ENCODE measurements at regions not wholly inside any gene's neighbourhood (a gene's known extent, or its start where the extent isn't known, plus 50 kb on each side); places are given as distances from the start of the nearest gene placed in this dataset.

DNA sequence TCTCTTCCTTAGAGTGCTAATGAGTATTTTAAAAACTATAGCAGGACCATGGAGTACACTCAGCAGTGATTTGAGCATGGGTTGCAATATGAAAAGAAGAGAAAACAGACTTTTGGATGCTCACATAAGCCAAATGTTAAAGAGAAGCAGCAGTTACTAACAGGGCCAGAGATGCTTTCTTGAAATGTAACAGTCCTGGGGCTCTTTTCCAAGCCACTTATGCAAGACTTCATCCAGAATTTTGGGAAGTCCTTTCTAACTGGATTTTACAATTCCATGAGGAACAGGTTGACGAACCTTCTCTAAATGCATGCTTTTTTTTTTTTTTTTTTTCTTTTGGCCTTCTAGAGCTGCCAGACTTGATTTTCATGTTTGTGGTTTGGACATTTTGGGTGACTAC, 282.0 kb downstream of the SEC23IP start:
- in situ Hi-C loops (cut with HindIII; ENCODE audit: low pct_unique_long_range_greater_than_20kb, low sequenced_read_pairs) (no loop called here), intact Hi-C loops (cut with micrococcal nuclease; ENCODE audit: unreplicated experiment) (no loop called here)
- Histone ChIP-seq H3K27me3 (ENCODE audit: control insufficient read depth, insufficient read depth, low read length) (no peaks in the 10 kb centered on the region), H3K4me1 (ENCODE audit: control insufficient read depth, insufficient read depth, low read length) (no peaks in the 10 kb centered on the region), H3K27ac (ENCODE audit: low read length) (no peak overlapping the region), H3K36me3 (ENCODE audit: control insufficient read depth, insufficient read depth, low read length) (no peaks in the 10 kb centered on the region), H3K4me3 (ENCODE audit: low read depth in 2 of 2, low read length in 2 of 2) (no peak overlapping the region), H3K9me3 (ENCODE audit: control insufficient read depth, insufficient read depth, low read depth, low read length) (no peaks in the 10 kb centered on the region)
- no TSS peak for BruUV-seq (replicated peaks)
- DNase-seq (ENCODE audit: low read depth, low spot score) (no peak), ATAC-seq (no peak)
- ChIA-PET POLR2A (no interaction called here), CTCF (no interaction called here)
- TF ChIP-seq SIN3A (IDR thresholded peaks at IDR 0.05; ENCODE audit: borderline replicate concordance, insufficient read depth, low read depth, low read length) (no peak), CTCF (IDR thresholded peaks at IDR 0.05) (no peak), TCF7L2 (IDR thresholded peaks at IDR 0.05; ENCODE audit: low read depth, low read length) (no peak), POLR2AphosphoS5 (IDR thresholded peaks at IDR 0.05; ENCODE audit: low read depth, low read length) (no peak)
- TF ChIP-seq, protein P1, sequence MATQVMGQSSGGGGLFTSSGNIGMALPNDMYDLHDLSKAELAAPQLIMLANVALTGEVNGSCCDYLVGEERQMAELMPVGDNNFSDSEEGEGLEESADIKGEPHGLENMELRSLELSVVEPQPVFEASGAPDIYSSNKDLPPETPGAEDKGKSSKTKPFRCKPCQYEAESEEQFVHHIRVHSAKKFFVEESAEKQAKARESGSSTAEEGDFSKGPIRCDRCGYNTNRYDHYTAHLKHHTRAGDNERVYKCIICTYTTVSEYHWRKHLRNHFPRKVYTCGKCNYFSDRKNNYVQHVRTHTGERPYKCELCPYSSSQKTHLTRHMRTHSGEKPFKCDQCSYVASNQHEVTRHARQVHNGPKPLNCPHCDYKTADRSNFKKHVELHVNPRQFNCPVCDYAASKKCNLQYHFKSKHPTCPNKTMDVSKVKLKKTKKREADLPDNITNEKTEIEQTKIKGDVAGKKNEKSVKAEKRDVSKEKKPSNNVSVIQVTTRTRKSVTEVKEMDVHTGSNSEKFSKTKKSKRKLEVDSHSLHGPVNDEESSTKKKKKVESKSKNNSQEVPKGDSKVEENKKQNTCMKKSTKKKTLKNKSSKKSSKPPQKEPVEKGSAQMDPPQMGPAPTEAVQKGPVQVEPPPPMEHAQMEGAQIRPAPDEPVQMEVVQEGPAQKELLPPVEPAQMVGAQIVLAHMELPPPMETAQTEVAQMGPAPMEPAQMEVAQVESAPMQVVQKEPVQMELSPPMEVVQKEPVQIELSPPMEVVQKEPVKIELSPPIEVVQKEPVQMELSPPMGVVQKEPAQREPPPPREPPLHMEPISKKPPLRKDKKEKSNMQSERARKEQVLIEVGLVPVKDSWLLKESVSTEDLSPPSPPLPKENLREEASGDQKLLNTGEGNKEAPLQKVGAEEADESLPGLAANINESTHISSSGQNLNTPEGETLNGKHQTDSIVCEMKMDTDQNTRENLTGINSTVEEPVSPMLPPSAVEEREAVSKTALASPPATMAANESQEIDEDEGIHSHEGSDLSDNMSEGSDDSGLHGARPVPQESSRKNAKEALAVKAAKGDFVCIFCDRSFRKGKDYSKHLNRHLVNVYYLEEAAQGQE (IDR thresholded peaks at IDR 0.05; ENCODE audit: insufficient read depth in 1 of 2, low read depth in 2 of 2, low read length in 1 of 2) = no peak

DNA sequence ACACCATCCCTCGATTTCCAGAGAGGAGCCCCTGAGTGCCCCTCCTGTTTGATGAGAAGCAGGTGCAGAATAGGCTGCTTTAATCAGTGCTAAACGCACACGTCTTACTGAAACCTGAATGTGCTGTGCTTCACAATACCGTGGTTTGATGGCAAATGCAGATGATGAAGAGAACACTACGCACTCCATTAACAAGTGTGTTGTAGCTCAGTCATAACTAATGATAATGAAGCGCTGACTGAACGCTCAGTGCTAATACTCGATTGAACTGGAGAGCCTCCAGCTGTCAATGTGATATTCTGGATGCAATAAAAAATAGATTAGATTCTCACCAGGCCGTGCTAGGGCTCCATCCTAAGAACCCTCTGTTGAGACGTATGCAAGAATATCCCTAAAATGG, 279.7 kb upstream of the PLPP4 start:
- no peak for ATAC-seq
- no peak for TF ChIP-seq TCF7L2 (IDR thresholded peaks at IDR 0.05; ENCODE audit: low read depth, low read length)
- TF ChIP-seq, protein P1 (IDR thresholded peaks at IDR 0.05; ENCODE audit: insufficient read depth in 1 of 2, low read depth in 2 of 2, low read length in 1 of 2) = no peak
- no peak for TF ChIP-seq SIN3A (IDR thresholded peaks at IDR 0.05; ENCODE audit: borderline replicate concordance, insufficient read depth, low read depth, low read length)
- no peak for TF ChIP-seq CTCF (IDR thresholded peaks at IDR 0.05)
- TF ChIP-seq POLR2AphosphoS5 (IDR thresholded peaks at IDR 0.05; ENCODE audit: low read depth, low read length) = no peak
- DNase-seq (ENCODE audit: low read depth, low spot score) = no peak
- Histone ChIP-seq H3K27ac (ENCODE audit: low read length) (no peak overlapping the region), H3K27me3 (ENCODE audit: control insufficient read depth, insufficient read depth, low read length) (no peaks in the 10 kb centered on the region), H3K36me3 (ENCODE audit: control insufficient read depth, insufficient read depth, low read length) (no peaks in the 10 kb centered on the region), H3K4me1 (ENCODE audit: control insufficient read depth, insufficient read depth, low read length) (no peaks in the 10 kb centered on the region), H3K4me3 (ENCODE audit: low read depth in 2 of 2, low read length in 2 of 2) (no peak overlapping the region), H3K9me3 (ENCODE audit: control insufficient read depth, insufficient read depth, low read depth, low read length) (no peaks in the 10 kb centered on the region)
- intact Hi-C loops (cut with micrococcal nuclease; ENCODE audit: unreplicated experiment) = no loop called here
- no TSS peak for BruUV-seq (replicated peaks)
- in situ Hi-C loops (cut with HindIII; ENCODE audit: low pct_unique_long_range_greater_than_20kb, low sequenced_read_pairs) = no loop called here
- CTCF ChIA-PET = no interaction called here
- POLR2A ChIA-PET = no interaction called here
